GM23248 (cell line): ENCODE measurements at regions not wholly inside any gene's neighbourhood (a gene's known extent, or its start where the extent isn't known, plus 50 kb on each side); places are given as distances from the start of the nearest gene placed in this dataset.

ENCODE experiments used
- EZH2 ChIP-seq: fragments of 200-600 bp; sonication (generic); IDR thresholded peaks from 2 replicates; pipeline ENCODE4 v1.6.1; 2018; ENCODE audit warnings: antibody characterized with exemption, mild to moderate bottlenecking; ENCODE audit not compliant: insufficient read depth, poor library complexity, severe bottlenecking
- EZH2phosphoT487 ChIP-seq: fragments of 200-600 bp; sonication (generic); IDR thresholded peaks from 2 replicates; pipeline ENCODE4 v1.6.1; 2018; ENCODE audit warnings: antibody characterized with exemption, moderate library complexity, mild to moderate bottlenecking, low read depth; ENCODE audit not compliant: insufficient read depth

GRCh38 chr9:81082221-81082620 is 607.1 kb downstream of the TLE1 start:
- TF ChIP-seq EZH2phosphoT487 (no peak), EZH2 (no peak)
